NCI-H1930 (cell line): ENCODE measurements at regions not wholly inside any gene's neighbourhood (a gene's known extent, or its start where the extent isn't known, plus 50 kb on each side); places are given as distances from the start of the nearest gene placed in this dataset.

Experiments
- DNase-seq, 2 experiments: peaks; one replicate each; lab custom pipeline; 2025; lab: John Stamatoyannopoulos, UW

DNA sequence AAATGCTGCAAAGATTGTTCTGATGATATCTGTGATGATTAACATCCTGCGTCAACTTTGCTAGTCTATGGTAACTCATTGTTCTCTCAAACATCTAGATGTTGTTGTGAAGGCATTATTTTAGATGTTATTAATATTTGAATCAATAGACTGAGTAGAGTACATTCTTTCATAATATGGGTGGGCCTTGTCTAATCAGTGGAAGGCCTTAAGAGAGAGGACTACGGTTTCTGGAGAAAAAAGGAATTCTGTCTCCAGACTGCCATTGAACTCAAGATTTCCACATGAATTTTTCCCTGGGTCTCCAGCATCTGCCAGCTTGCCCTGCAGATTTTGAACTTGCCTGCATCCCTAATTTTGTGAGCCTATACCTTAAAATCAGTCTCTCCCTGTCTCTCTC is 2381.1 kb upstream of the AGA start:
- DNase-seq = no peak

DNA sequence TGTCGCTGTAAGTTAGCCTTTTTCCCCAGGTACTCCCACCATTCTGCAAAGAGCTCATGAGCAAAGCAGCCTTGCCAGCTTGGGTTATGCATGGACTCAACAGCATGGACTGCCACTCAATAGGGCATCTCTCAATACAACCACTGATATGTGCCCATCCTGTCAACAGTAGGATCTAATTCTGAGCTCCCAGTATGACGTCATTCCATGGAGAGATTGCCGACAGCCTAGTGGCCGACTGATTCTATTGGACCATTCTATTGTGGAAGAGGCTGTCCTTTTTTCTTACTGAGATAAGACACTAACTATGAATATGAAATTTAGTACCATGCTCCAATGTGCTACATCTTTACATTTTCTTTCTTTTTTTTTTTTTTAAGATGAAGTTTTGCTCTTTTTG is 2389.0 kb upstream of the AGA start:
- DNase-seq = no peak

DNA sequence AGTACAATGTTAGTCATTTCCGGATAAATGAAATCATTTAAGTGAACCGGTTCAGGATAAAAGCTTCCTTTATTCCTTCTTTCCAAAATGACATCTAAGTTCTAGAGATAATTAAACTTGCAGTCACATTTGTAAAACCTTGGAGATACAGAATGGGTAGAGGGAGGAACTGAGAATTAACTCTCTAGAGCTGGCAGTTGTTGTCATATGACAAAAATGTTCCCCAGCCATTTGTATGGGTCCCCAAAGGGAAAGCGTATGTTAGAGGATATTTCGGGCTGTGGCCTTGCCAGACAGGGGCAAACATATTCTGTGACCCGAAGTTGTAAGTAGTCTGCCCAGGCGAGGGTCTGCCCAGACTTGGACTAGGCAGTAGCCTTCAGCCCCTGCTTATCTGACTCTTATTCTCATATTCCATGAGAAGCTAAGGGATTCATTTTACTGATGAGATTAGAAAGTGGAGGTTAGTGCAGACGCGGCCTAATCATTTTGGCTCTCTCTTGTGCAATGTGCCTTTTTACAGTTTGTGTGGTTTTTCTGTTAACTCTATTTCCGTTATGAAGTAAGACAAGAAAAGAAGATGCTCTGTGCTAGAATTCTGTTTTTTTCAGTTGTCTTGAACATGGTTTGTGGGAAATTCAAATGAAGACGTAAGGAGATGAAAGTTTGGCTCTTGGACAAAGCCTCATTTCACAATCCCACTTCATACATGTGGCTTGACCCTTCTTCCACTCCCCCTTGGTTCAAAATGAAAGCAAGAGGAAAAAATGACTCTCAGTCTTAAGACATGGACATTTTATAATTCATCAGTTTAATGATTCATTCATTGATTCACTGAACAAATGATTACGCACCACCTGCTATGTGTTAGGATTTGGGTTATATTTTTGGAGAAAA is 2394.2 kb upstream of the AGA start:
- no peak for DNase-seq

DNA sequence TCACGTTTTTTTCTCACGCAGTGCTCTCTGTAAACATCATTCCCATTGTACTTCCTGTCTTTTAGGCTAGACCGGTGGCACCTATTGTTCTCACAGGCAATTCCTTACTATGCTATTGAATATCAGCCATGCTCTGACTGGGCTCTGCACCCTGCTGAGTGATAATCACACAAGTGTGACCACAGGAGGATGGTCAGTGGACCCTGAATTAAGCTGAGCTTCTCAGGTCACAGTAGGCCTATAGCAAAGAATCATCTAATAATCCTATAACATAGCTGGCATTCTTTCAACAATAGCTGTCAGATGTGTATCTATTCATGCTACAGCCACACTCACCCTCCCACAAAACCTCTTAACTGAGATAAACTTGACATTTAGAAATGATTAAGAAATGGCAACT is 2399.8 kb upstream of the TENM3 start:
- no peak for DNase-seq

DNA sequence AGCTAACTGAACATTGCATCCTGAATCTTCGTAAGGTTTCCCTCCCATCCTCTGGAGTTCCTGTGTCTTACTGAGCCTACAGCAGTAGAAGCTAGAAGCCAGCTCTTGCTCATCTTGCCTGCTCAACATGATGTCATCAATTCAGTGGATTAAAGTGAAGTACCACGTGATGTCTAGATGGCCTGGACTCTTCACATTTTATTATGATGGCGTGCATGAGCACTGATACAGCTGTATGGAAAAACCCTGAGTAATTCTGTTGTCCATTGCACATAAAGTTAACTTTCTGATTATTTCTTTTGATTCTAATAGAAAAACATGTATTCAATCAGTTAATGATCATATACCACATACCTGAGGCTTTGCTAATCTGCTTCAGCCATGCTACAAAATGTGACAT is 2387.7 kb upstream of the TENM3 start:
- no peak for DNase-seq

DNA sequence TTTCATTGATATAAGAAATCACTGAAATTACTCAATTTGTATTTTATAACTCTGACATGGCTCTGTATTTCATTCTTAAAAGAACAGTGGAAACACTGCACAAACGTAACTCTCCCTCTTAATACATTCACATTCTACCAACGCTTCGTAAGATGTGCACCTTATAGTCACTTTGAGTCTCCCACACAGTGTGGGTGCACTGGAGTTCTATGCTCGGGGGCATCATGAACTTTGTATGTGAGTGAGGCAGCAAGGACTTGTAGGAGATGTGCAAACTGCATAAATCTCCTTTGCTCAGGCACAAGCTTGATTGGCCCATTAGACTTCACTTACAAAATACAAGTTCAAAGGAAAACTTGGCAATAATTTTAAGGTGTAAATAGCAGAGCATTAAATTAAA is 2385.0 kb upstream of the TENM3 start:
- no peak for DNase-seq

DNA sequence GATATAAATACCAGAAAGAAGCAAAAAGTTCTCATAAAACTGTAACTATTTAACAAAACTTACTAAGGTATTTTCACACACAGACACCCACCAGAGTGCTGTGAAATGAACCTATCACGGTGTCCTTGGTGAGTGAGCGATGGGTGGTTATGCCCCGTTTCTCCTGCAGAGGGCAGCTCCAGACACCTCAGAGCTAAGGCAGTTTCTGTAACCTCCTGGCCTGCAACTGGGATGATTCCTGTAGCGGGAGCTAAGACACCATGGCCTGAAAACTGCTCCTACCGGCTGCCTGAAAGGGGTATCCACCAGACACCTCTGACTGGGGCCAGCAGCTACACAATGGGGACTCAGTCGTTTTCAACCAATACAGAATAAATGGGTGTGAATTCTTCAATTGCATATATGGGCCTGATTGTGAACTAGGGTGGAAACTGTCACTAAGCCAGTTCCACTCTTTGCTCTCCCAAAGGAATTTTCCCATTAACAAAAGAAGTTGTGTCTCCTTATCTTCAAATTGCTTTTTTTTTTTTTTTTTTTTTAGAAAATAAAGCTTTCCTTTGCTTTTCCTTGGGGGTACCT is 2375.8 kb upstream of the TENM3 start:
- no peak for DNase-seq

DNA sequence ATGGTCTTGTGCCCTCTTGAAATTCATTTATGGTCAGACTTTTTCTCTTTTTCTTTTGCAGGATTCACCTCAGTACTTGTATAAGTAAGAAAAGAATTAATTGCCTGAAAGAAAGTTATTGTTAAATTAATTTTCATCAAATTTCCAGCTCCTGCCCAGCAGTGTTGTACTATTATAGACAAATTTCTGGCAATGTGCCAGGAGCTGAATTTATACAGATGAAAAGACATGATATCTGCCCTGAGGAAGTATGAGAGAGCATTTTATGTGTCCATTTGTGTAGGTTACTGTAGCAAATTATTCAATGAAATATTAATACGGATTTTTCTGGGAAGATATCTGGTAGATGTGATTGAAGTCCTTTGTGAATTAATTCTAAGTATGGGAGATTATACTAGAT is 2371.5 kb upstream of the TENM3 start:
- no peak for DNase-seq

DNA sequence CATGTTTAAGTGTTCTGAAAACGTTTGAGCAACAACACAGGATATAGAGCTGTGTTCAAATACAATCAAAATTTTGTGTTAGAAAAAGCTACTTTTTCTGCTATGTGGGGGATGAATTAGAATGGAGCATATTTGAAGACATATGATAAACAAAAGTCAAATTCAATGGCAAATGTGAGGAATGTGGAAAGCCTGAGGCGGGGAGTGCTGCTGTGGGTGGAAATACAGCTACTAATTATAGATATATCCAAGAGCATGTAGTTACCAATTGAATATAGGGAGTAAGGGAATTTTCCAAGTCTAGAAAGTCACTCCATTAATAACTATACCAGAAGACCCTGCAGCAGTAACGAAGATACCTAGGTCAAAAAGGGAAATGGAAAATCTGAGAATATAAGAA is 2370.4 kb upstream of the TENM3 start:
- no peak for DNase-seq

DNA sequence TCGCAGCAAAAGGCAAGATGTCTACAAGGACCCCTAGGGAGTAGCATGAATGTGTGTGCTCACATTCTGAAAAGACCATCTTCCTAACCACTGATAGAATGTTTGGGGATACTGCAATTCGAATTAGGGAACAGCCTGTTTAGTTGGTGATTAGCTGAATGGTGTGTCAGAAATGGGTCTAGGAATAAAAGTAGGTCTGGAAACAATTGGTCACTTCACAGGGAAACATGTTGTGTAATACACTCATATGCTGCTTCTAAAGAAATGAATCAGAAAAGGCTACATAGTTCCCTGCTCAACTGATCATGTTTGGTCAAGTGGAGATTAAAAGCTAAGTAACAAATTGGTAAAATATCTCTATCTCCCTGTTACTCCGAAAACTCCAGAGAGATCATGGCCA is 2362.4 kb upstream of the TENM3 start:
- DNase-seq = no peak

DNA sequence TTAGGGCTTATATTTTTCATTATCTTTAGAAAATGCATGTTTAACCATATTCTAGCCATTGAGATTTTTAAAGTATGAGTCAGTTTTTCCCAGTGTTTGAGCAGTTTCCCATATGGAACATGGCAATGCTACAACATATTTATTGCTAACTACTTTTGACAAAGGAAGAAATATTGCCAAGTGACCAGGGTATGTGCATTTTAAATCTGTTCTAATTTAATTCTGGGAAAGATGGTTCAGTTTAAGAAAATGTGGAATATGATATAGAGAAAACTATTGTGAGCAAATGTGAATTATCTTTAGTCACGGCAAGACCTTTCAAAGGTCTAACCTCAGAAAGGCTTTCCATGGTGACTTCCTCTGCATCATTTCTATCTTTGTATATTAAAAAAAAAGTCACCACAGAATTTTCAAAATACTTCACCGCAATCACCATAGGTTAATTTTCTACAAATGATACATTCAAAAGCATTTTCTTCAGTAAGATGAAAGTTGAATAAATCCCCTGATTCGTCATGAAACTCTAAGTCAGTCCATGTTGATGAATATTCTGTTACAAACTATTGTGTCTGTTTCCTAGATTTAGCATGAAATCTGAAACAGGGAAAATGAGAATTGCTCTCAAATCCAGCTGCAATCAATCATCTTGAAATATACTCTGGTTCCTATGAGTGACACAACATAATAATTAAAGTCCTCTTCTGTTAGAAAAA is 2349.0 kb upstream of the TENM3 start:
- no peak for DNase-seq

DNA sequence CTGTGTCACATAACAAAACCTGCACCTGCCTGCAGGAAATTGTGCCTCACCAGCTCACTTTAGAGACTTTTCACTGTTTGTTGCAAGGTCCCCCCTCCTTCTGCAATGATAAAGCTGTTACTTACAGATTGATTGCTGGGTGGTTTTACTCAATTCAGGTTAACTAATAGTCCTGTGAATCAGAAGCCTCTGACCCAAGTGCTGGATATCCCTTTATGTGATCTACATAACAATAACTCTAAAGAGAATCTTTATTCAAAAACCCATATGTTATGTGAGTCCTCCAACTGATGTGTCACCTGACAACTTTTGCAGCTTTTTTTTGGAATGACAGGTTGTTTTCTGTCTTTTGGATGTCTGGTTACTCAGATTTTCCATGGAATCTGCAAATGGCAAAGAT is 2323.6 kb upstream of the TENM3 start:
- DNase-seq = no peak

DNA sequence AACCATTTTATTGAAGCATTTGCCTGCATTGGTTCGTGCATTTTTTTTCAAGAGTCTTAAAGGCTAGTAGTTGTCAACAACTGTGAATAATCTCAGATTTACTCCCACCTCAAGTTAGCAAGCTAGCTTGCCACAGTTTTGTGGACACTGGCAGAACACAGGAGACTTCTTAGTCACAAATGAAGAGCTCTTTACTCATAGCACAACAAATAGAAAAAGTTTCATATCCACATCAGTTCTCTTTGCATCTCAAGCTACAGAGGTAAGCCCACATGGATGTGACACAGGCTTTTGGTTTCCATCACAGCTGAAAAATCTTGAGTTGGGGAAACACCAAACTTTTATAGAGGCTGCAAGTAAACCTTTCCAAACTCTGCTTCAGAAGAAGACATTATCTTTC is 2315.7 kb upstream of the TENM3 start:
- no peak for DNase-seq

DNA sequence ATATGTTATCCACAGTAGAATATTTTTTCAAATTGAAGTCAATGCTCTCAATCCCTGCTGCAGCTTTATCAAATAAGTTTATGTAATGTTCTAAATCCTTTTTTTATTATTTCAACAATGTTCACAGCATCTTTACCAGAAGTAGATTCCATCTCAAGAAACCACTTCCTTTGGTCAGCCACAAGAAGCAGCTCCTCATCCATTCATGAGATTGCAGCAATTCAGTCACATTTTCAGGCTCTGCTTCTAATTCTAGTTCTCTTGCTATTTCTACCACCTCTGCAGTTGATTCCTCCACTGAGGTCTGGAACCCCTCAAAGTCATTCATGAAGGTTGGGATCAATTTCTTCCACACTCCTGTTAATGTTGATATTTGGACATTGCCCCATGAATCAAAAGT is 2301.3 kb upstream of the TENM3 start:
- no peak for DNase-seq

DNA sequence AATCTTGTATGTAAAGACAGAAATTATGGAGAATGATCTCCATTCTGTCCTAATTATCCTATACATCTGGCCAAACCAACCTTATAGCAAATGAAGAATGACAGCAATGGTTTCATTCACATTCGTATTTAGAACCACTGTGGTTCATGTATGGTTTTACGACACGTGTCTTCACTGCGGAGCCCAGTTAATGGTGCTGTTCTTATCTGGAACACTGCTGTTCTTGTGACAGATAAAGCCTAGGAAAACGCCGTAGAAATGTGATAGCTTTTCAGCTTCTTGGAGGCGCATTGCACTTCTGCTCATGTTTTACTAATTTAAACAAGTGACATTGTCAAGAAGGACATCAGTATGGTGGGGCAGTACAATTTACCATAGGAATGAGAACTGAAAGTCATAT is 2266.4 kb upstream of the TENM3 start:
- DNase-seq = no peak

DNA sequence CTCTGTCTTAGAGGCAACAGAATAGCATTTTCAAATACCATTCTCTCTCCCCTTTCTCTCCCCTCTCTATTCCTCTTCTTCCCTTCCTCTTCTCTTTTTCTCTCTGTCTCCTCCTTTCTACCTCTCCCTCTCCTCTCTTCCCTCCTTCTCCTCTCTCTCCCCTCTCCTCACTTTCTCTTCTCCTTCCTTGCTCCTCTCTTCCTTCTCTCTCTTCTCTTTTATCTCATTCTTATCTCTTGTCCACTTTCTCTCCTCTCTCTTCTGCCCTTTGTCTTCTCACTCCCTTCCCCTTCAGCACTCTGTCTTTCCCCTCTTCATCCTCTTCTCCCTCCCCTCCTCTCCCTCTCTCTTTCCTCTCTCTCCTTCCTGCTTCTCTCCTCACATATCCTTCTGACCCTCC is 2265.8 kb upstream of the TENM3 start:
- no peak for DNase-seq

DNA sequence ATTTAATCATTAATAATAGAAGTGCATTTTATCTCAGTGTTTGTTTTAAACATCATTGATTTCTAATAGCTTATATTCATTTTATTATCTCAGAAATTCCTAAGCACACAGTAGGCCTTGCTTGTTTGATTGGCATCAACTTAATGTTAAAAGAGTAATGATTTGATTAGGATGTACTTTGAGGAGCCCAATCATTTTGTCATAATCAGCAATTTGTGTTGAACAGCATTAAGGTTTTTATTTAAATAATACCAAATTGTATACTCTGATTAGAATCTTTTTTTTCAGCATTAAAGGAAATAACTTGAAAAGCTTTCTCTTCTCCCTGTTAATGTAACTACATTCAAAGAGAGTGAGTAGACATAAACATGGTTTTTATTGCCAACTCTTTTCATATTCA is 2262.0 kb upstream of the TENM3 start:
- no peak for DNase-seq

DNA sequence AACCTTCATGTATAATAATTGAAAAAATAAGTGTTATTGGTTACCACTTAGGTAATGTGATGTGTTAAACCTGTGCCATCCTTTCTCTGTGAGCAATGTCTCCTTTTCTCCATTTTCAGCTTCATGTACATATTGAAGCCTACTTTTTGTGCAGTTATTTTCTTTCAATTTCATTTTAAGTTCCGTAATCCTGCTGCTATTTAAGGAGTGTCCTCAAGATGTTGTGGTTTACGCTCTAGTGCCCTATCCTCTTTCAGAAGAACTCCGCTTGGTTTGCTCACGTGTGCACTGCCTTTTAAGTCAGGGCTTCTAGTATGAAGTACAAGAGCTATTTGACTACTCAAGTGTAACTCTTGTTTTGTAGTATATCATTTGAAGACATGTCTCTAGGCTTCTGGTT is 2253.2 kb upstream of the TENM3 start:
- DNase-seq = no peak

DNA sequence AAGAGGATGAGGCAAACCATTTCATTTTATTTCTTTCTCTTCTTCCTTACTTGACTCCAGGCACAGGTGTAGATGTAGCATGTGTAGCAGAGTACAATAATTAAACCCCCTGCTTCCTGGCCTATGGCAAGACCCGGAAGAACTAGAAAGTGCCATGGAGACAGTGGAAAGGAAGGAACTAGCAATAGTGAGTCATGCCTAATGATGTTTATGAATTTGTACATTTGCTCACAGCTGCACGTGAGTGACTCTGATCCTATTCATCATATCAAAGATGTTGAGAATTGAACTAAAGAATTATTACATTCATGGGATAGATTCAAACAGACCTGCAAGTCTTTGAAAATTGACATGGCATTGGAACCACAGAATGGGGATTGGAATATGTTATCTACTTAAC is 2233.9 kb upstream of the TENM3 start:
- no peak for DNase-seq

DNA sequence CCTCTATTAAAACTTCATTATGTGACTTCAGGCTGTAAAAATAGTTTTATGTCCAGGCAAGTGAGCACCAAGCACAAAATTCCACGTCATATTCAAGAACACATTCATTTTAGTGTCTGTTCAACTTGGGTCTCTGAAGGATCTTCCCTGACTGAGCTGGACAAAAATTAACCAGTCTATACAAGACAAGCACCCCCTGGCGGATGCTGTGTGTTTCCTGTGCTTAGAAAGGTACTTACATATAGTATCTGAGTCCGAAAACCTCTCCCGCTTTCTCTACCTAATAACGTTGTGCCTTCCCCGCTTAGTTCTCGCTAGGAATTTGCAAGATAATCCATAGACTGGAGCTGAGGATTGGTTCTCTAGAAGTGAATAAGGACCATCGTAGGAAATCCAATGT is 2214.5 kb upstream of the TENM3 start:
- DNase-seq = no peak

DNA sequence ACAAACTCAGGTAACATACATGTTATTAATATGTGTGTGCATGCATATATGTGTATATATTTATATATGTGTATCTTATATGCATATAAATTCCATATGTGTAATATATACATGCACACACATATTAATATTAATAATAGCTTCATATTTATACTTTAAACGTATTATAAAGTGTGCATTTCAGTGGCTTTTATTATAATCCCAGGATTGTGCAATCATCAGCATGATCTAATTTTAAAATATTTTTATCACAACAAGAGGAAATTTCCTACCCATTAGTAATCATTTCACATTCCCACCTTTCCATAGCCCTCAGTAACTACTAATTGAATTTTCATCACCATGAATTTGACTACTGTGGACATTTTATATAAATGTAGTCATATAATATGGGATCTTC is 2211.9 kb upstream of the TENM3 start:
- no peak for DNase-seq

DNA sequence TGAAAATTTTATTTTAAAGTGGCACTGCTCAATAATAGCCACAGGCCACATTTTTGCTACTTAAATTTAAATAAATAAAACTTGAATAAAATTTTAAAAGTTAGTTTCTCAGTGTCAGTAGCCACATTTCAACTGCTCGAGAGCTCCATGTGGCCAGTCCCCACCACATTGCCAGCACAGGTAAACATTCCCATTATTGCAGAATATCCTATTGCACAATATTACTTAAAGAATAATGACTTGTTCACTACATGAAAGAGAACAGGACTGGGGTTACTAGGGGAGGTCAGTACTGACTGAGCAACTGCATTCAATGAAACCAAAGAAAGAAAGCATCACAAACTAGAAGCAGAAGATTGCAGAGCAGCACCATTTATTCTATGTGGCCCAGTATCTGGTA is 2201.6 kb upstream of the TENM3 start:
- DNase-seq = no peak

DNA sequence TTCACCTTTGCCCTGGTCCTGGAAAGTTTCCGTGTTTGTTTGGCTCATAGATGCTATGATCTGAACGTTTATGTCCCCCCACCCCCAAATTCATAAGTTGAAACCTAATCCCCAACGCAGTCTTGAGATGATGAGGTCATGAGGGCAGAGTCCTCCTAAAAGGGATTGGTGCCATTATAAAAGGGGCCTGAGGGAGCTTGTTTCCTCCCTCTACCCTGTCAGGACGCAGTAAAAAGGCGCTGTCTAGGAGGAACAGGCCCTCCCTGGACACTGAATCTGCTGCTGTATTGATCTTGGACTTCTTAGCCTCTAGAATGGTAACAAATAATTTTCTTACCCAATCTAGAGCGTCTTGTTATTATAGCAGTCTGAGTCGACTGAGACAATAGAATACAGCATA is 2190.6 kb upstream of the TENM3 start:
- DNase-seq = no peak
